Adipocyte (in vitro differentiated cells): ENCODE measurements at regions not wholly inside any gene's neighbourhood (a gene's known extent, or its start where the extent isn't known, plus 50 kb on each side); places are given as distances from the start of the nearest gene placed in this dataset.

Experiments used
- DNase-seq: peaks from one replicate; pipeline ENCODE4 v3.0.0-alpha.2; 2015; ENCODE audit warnings: low read depth
- H3K27me3 ChIP-seq: replicated peaks from 2 replicates; pipeline ENCODE4 v1.7.0; 2013; ENCODE audit warnings: mild to moderate bottlenecking, low read length, moderate library complexity; ENCODE audit not compliant: control insufficient read depth, insufficient read depth
- H3K36me3 ChIP-seq: 2 replicates; pipeline ENCODE4 v1.7.0; 2013; ENCODE audit warnings: low read length, mild to moderate bottlenecking, moderate library complexity; ENCODE audit not compliant: control insufficient read depth, insufficient read depth, severe bottlenecking
- H3K4me1 ChIP-seq: 2 replicates; pipeline ENCODE4 v1.7.0; 2013; ENCODE audit warnings: mild to moderate bottlenecking, low read length, moderate library complexity; ENCODE audit not compliant: control insufficient read depth, insufficient read depth
- H3K4me3 ChIP-seq: 2 replicates; pipeline ENCODE4 v1.7.0; 2013; ENCODE audit warnings: mild to moderate bottlenecking, low read length, moderate library complexity
- H3K9ac ChIP-seq: 2 replicates; pipeline ENCODE4 v1.7.0; 2013; ENCODE audit warnings: mild to moderate bottlenecking, low read length, moderate library complexity
- H3K9me3 ChIP-seq: 2 replicates; pipeline ENCODE4 v1.7.0; 2013; ENCODE audit warnings: mild to moderate bottlenecking, low read length, moderate library complexity; ENCODE audit not compliant: control insufficient read depth

DNA sequence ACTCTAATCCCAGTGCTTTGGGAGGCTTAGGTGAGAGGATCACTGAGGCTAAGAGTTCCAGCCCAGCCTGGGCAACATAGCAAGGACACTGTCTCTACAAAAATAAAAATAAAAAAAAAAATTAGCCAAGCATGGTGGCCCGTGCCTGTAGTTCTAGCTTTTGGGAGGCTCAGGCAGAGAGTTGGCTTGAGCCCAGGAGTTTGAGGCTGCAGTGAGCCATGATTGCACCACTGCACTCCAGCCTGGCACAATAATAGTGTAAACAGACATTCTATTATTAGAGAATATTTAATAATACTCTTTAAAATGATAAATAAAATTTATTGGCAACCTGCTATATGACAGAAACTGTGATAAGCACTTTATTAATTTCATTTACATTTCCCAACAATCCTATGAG, 908.9 kb downstream of the TUSC7 start:
- DNase-seq, result no peak
- H3K9ac ChIP-seq, result no peak overlapping the region
- H3K27me3 ChIP-seq, result no peaks in the 10 kb centered on the region
- no peaks in the 10 kb centered on the region for H3K36me3 ChIP-seq
- no peak overlapping the region for H3K4me3 ChIP-seq
- H3K9me3 ChIP-seq, result no peaks in the 10 kb centered on the region
- peaks cover 22% of the 10 kb centered on the region for H3K4me1 ChIP-seq

DNA sequence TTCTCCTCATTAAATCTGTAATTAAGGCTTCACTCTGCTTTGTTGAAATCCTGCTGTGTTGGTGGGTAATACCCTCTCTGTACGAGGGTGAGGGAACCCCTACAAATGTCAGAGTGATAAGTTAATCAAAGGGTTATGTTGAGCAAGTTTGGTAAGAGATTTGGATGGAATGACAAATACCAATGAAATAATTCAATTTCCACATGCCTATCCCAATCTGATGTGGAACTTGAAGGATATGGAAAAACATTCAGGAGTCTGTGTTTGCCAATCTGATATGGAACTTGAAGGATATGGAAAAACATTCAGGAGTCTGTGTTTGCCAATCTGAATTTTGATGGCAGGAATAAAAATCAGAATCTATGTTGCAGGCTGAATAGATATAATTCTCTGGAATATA, 910.2 kb downstream of the TUSC7 start:
- DNase-seq, result no peak
- Histone ChIP-seq H3K36me3 (no peaks in the 10 kb centered on the region), H3K9ac (no peak overlapping the region), H3K4me3 (no peak overlapping the region), H3K27me3 (no peaks in the 10 kb centered on the region), H3K4me1 (peaks cover 22% of the 10 kb centered on the region), H3K9me3 (no peaks in the 10 kb centered on the region)

DNA sequence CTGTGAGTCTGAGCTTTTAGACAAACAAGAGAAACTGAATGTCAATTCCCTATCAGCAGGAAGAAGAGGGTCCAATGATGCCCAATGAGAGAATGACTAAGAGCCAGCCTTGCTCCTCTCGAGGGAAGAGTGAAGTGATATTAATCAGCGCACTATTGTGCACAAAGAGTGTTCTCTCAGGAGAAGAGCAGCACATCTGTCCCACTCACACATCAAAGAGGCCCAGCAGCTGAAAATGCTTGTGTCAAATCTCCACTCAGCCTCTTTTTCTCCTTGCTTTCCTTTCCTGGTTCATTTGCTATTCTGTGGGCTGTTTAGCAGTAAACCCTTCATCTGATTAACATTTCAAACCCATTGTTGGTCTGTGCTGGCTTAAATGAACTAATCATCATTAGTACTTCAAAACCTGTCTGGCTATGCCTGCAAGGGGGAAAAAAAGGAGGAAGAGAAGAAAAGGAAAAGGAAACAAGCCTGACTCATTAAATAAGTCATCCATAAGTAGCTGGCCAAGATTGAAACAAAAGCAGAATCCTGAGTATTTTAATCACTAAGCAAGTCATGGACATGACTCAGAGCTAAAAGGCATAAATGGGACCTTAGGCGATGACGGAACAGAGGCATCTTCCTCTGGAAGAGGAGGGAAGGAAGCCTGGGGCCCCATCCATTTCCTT, 912.7 kb downstream of the TUSC7 start:
- Histone ChIP-seq H3K4me1 (peaks cover 22% of the 10 kb centered on the region), H3K27me3 (no peaks in the 10 kb centered on the region), H3K36me3 (no peaks in the 10 kb centered on the region), H3K9ac (no peak overlapping the region), H3K9me3 (no peaks in the 10 kb centered on the region), H3K4me3 (peak overlapping the region; percentile 5)
- DNase-seq, result peak; percentile 84

- H3K9ac ChIP-seq, result no peak overlapping the region
- no peaks in the 10 kb centered on the region for H3K9me3 ChIP-seq
- H3K27me3 ChIP-seq, result no peaks in the 10 kb centered on the region
- DNase-seq, result no peak
- no peak overlapping the region for H3K4me3 ChIP-seq
- peaks cover 28% of the 10 kb centered on the region for H3K4me1 ChIP-seq
- no peaks in the 10 kb centered on the region for H3K36me3 ChIP-seq
Measured at GRCh38 chr3:117624424-117624823, 914.8 kb downstream of the TUSC7 start.

DNA sequence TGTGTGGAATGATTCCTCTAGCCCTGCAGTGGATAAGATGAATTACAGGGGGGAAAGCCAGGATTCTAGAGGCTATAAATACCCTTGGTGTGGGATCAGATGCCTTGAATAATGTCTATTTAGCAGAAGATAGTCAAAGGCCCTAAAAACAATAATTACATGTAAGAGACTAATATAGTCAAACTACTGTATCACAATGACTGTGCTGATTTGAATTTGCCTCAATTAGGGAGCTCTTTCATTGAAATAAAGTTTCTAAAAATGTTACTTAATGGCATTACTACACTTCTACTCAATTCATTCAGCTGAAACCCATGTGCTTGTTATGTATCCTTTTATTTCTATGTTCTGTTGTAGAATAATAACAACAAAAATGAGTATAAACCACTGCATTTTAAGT, 915.6 kb downstream of the TUSC7 start:
- Histone ChIP-seq H3K36me3 (no peaks in the 10 kb centered on the region), H3K9me3 (no peaks in the 10 kb centered on the region)
- no peak for DNase-seq

GRCh38 chr3:117626577-117626976, 917.0 kb downstream of the TUSC7 start:
- H3K9me3 ChIP-seq, result no peaks in the 10 kb centered on the region
- no peaks in the 10 kb centered on the region for H3K36me3 ChIP-seq
- no peak for DNase-seq
- no peaks in the 10 kb centered on the region for H3K27me3 ChIP-seq
- H3K4me1 ChIP-seq, result peaks cover 23% of the 10 kb centered on the region
- H3K4me3 ChIP-seq, result no peak overlapping the region
- H3K9ac ChIP-seq, result no peak overlapping the region

More for the DNA sequence above, 915.6 kb downstream of the TUSC7 start:
- no peaks in the 10 kb centered on the region for H3K27me3 ChIP-seq
- H3K9ac ChIP-seq, result no peak overlapping the region
- H3K4me1 ChIP-seq, result peaks cover 23% of the 10 kb centered on the region
- no peak overlapping the region for H3K4me3 ChIP-seq

GRCh38 chr3:117628823-117629291, 919.3 kb downstream of the TUSC7 start:
- Histone ChIP-seq H3K4me3 (no peak overlapping the region), H3K9ac (no peak overlapping the region), H3K36me3 (no peaks in the 10 kb centered on the region), H3K4me1 (peaks cover 9% of the 10 kb centered on the region), H3K27me3 (no peaks in the 10 kb centered on the region), H3K9me3 (no peaks in the 10 kb centered on the region)
- DNase-seq, result peak; percentile 96

- Histone ChIP-seq H3K4me3 (no peak overlapping the region), H3K9ac (no peak overlapping the region), H3K9me3 (no peaks in the 10 kb centered on the region), H3K36me3 (no peaks in the 10 kb centered on the region), H3K4me1 (peaks cover 9% of the 10 kb centered on the region), H3K27me3 (no peaks in the 10 kb centered on the region)
- no peak for DNase-seq
Measured at GRCh38 chr3:117629505-117629904, 919.9 kb downstream of the TUSC7 start.

DNA sequence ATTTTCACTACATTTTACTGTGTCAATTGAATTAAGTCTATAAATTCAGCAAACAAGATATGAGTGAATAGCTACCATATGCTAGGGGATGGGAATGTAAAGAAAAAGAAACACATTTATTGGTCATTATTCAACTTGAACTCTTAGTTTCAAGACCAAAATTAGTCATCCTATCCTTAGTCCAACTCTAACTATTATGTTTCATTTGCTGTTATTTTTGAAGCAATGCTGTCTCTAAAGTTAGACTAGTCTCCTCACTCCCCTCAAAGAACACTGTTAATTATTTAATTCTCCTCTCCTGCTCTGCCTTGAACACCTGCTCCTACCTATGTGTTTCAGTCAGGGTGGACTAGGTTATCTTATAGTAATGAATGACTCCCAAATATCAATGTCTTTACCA, 920.9 kb downstream of the TUSC7 start:
- Histone ChIP-seq H3K36me3 (no peaks in the 10 kb centered on the region), H3K4me1 (peaks cover 9% of the 10 kb centered on the region), H3K4me3 (no peak overlapping the region), H3K9me3 (no peaks in the 10 kb centered on the region), H3K27me3 (no peaks in the 10 kb centered on the region), H3K9ac (no peak overlapping the region)
- DNase-seq, result no peak

DNA sequence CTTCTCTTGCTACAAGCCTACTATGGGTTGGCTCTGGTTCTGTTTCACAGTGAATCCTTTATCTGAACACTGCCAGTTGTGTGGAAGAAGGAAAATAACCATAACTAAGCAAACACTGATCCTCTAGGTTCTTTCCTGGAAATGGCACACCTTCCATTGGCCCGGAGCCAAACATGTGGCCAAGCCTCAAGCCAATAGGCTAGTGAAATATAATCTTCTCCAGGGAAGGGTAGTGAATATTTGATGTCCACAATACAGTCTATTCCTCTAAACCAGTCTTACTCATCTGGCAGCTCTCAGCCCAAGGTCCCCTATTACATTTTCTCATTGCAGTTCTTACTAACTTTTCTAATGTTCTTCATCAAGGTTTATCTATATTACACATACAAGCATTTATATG, 921.3 kb downstream of the TUSC7 start:
- Histone ChIP-seq H3K36me3 (no peaks in the 10 kb centered on the region), H3K4me3 (no peak overlapping the region), H3K9me3 (no peaks in the 10 kb centered on the region), H3K4me1 (peaks cover 9% of the 10 kb centered on the region), H3K27me3 (no peaks in the 10 kb centered on the region), H3K9ac (no peak overlapping the region)
- peak; percentile 20 for DNase-seq

DNA sequence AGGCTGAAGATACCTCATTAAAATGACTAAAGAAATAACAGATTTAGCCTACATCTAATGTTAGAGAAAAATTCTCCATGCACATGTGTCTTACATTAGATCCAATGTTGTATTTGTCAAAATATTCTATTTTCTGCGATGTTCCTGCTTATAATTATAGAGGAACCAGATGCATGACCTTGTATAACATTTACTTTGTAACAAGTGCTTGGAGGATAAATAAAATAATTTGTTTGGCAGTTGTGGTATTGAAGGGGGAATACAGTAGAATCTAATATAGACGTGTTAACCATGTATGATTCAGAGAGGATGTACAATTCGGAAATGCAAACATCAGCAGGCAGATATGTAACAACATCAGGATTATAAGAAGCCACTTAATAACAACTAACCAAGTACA, 922.2 kb downstream of the TUSC7 start:
- no peak overlapping the region for H3K4me3 ChIP-seq
- H3K27me3 ChIP-seq, result no peaks in the 10 kb centered on the region
- H3K9me3 ChIP-seq, result no peaks in the 10 kb centered on the region
- no peak for DNase-seq
- no peaks in the 10 kb centered on the region for H3K36me3 ChIP-seq
- H3K9ac ChIP-seq, result no peak overlapping the region
- H3K4me1 ChIP-seq, result peaks cover 9% of the 10 kb centered on the region

DNA sequence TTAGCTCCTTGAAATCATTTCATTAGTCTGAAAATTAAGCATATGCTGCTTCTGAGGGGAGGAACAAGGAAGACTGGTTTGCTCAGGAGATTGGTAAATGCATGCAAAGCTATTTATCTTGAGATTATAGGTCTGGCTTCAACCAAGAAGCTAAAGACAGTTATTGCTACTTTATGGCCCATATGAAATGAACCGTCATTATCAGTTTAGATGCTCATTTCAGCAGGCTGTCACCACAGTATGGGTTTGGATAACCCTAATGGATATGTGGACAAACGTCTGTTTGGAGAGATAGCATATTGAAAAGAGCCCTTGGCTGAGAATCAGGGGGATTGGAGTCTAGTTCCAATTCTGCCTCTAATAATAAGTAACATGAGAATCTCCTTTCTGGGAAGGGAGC, 922.6 kb downstream of the TUSC7 start:
- Histone ChIP-seq H3K4me1 (peaks cover 9% of the 10 kb centered on the region), H3K4me3 (no peak overlapping the region), H3K27me3 (no peaks in the 10 kb centered on the region), H3K36me3 (no peaks in the 10 kb centered on the region), H3K9ac (no peak overlapping the region), H3K9me3 (no peaks in the 10 kb centered on the region)
- DNase-seq, result no peak
